HCT116 (cell line): ENCODE measurements at regions not wholly inside any gene's neighbourhood (a gene's known extent, or its start where the extent isn't known, plus 50 kb on each side); places are given as distances from the start of the nearest gene placed in this dataset.

Experiments used
- ATAC-seq: fragments of 200-7000 bp; cut with Tn5 transposase; 2 replicates; pipeline ENCODE4 v1.9.1; 2020; ENCODE audit warnings: mild to moderate bottlenecking, moderate library complexity
- BruUV-seq: library from RNA; stranded (reverse); fragments of 400-500 nt; replicated peaks from 2 replicates; lab custom pipeline; 2021; lab: Mats Ljungman, UMichigan
- CTCF ChIA-PET: fragments of 300-600 bp; sonication (Branson Sonifier 250); formaldehyde crosslinking; loops from one replicate; lab custom pipeline; 2021; ENCODE audit warnings: antibody characterized with exemption; lab: Charles Lee
- POLR2A ChIA-PET: fragments of 300-600, 350-600 bp; sonication (Branson Sonifier 250); formaldehyde crosslinking; loops from one replicate; lab custom pipeline; 2021; ENCODE audit warnings: antibody characterized with exemption; lab: Charles Lee
- RAD21 ChIA-PET, 2 experiments: fragments of 300-600 bp; sonication (Branson Sonifier 250); formaldehyde crosslinking; loops; one replicate each; lab custom pipeline; 2023; ENCODE audit warnings: low total read pairs in 2 of 2; ENCODE audit not compliant: uncharacterized antibody in 2 of 2, unreplicated experiment in 2 of 2, low non-redundant PET in 1 of 2; lab: Charles Lee
- DNase-seq: peaks from one replicate; pipeline ENCODE4 v3.0.0-alpha.2; 2010; ENCODE audit warnings: low read depth, low spot score
- H2AFZ ChIP-seq: fragments of 200-600 bp; shearing (Covaris generic), sonication (generic); 2 replicates; pipeline ENCODE4 v1.6.1; 2017; ENCODE audit warnings: low read depth, mixed run types, mixed read lengths, antibody characterized with exemption, low read length; ENCODE audit not compliant: poor library complexity, severe bottlenecking
- H3K27ac ChIP-seq: 2 replicates; pipeline ENCODE4 v1.5.1; 2012; ENCODE audit warnings: low read depth, low read length
- H3K27me3 ChIP-seq: fragments of 200-600 bp; sonication (generic); 2 replicates; pipeline ENCODE4 v1.6.1; 2016; ENCODE audit warnings: mixed run types, low read length, mixed read lengths; ENCODE audit not compliant: insufficient read depth
- H3K36me3 ChIP-seq, 2 experiments: fragments of 200-500 bp in 1 of 2; fragments of 200-600 bp in 1 of 2; sonication (Bioruptor generic) in 1 of 2; sonication (generic) in 1 of 2; 2 replicates each; pipeline versions ENCODE4 v1.5.1 to v1.6.1; 2014 to 2016; ENCODE audit warnings: low read length in 2 of 2, inconsistent platforms in 1 of 2, mixed read lengths in 1 of 2, mixed run types in 1 of 2; ENCODE audit not compliant: insufficient read depth in 2 of 2, control insufficient read depth in 1 of 2
- H3K4me1 ChIP-seq, 2 experiments: fragments of 200-600 bp in 1 of 2; sonication (generic) in 1 of 2; 2 replicates each; pipeline versions ENCODE4 v1.5.1 to v1.6.1; 2012 to 2017; ENCODE audit warnings: low read length in 2 of 2, inconsistent platforms in 1 of 2, mild to moderate bottlenecking in 1 of 2, mixed read lengths in 1 of 2, mixed run types in 1 of 2, moderate library complexity in 1 of 2; ENCODE audit not compliant: insufficient read depth in 2 of 2, control insufficient read depth in 1 of 2
- H3K4me2 ChIP-seq: fragments of 200-600 bp; sonication (generic); 2 replicates; pipeline ENCODE4 v1.6.1; 2017; ENCODE audit warnings: mixed run types, low read length, mixed read lengths
- H3K4me3 ChIP-seq, 2 experiments: fragments of 200-600 bp in 1 of 2; sonication (generic) in 1 of 2; replicated peaks in 1 of 2; 2 replicates each; pipeline ENCODE4 v1.5.1; 2011 to 2016; ENCODE audit warnings: low read length in 2 of 2, control low read depth in 1 of 2, low read depth in 1 of 2, mild to moderate bottlenecking in 1 of 2, mixed read lengths in 1 of 2, mixed run types in 1 of 2
- H3K79me2 ChIP-seq: fragments of 200-600 bp; sonication (generic); 2 replicates; pipeline ENCODE4 v1.6.1; 2017; ENCODE audit warnings: mild to moderate bottlenecking, mixed run types, low read length, moderate library complexity, mixed read lengths; ENCODE audit not compliant: insufficient read depth
- H3K9ac ChIP-seq: fragments of 200-600 bp; sonication (generic); 2 replicates; pipeline ENCODE4 v1.6.1; 2016; ENCODE audit warnings: low read length, mixed read lengths
- H3K9me2 ChIP-seq: fragments of 200-600 bp; sonication (generic), shearing (Covaris generic); 2 replicates; pipeline ENCODE4 v1.6.1; 2017; ENCODE audit warnings: mixed run types, mild to moderate bottlenecking, moderate library complexity; ENCODE audit not compliant: insufficient read depth
- H3K9me3 ChIP-seq, 2 experiments: fragments of 200-500 bp in 1 of 2; fragments of 200-600 bp in 1 of 2; sonication (Bioruptor generic) in 1 of 2; sonication (generic) in 1 of 2; 2 replicates each; pipeline ENCODE4 v1.6.1; 2014 to 2017; ENCODE audit warnings: low read length in 2 of 2, mixed read lengths in 2 of 2, inconsistent platforms in 1 of 2, low read depth in 1 of 2, mild to moderate bottlenecking in 1 of 2, mixed run types in 1 of 2, moderate library complexity in 1 of 2; ENCODE audit not compliant: control insufficient read depth in 1 of 2, insufficient read depth in 1 of 2
- H4K20me1 ChIP-seq: fragments of 200-600 bp; sonication (generic), shearing (Covaris generic); 2 replicates; pipeline ENCODE4 v1.6.1; 2017; ENCODE audit warnings: mixed run types, mild to moderate bottlenecking, moderate library complexity; ENCODE audit not compliant: insufficient read depth
- CTCF ChIP-seq, 3 experiments: fragments of 200-600 bp in 1 of 3; sonication (generic) in 1 of 3; IDR thresholded peaks in 2 of 3; conservative IDR thresholded peaks in 1 of 3; 2 replicates each; pipeline ENCODE4 v1.5.1; 2012 to 2017; ENCODE audit warnings: low read depth in 2 of 3, low read length in 2 of 3, antibody characterized with exemption in 1 of 3, borderline replicate concordance in 1 of 3, control low read depth in 1 of 3, mild to moderate bottlenecking in 1 of 3, mixed read lengths in 1 of 3, mixed run types in 1 of 3, moderate library complexity in 1 of 3; ENCODE audit not compliant: insufficient read depth in 1 of 3
- EGR1 ChIP-seq: IDR thresholded peaks from 2 replicates; pipeline ENCODE4 v1.6.1; 2012; ENCODE audit warnings: low read depth
- FOSL1 ChIP-seq: IDR thresholded peaks from 2 replicates; pipeline ENCODE4 v1.6.1; 2012; ENCODE audit warnings: low read depth
- POLR2AphosphoS5 ChIP-seq: IDR thresholded peaks from 2 replicates; pipeline ENCODE4 v1.6.1; 2011; ENCODE audit warnings: mild to moderate bottlenecking, low read depth, low read length, moderate library complexity
- RAD21 ChIP-seq: IDR thresholded peaks from 2 replicates; pipeline ENCODE4 v1.6.1; 2012; ENCODE audit warnings: low read depth, mild to moderate bottlenecking
- REST ChIP-seq: IDR thresholded peaks from 2 replicates; pipeline ENCODE4 v1.6.1; 2012; ENCODE audit warnings: low read depth
- SIN3A ChIP-seq: IDR thresholded peaks from 2 replicates; pipeline ENCODE4 v1.6.1; 2012; ENCODE audit warnings: low read depth
- TCF7L2 ChIP-seq: IDR thresholded peaks from 2 replicates; pipeline ENCODE4 v1.7.0; 2011; ENCODE audit warnings: borderline replicate concordance, inconsistent platforms; ENCODE audit not compliant: insufficient read depth, insufficient read length; ENCODE audit errors: extremely low read depth
- ZBTB33 ChIP-seq: IDR thresholded peaks from 2 replicates; pipeline ENCODE4 v1.6.1; 2011; ENCODE audit warnings: mild to moderate bottlenecking, low read length, moderate library complexity; ENCODE audit not compliant: insufficient replicate concordance; ENCODE audit errors: extremely low read depth
- ZFX ChIP-seq: fragments of 450-650 bp; IDR thresholded peaks from 2 replicates; pipeline ENCODE4 v1.6.1; 2017
- ZNF274 ChIP-seq: fragments of 200-500 bp; sonication (Bioruptor generic); IDR thresholded peaks from 2 replicates; pipeline ENCODE4 v1.6.1; 2014; ENCODE audit warnings: mild to moderate bottlenecking, low read depth, low read length, inconsistent platforms
- intact Hi-C: fragments of 100-400 bp; cut with micrococcal nuclease; formaldehyde crosslinking; loops from 2 replicates; pipeline ENCODE4 v1.10.0; 2022

GRCh38 chr2:212901604-212902275 is 249.7 kb downstream of the IKZF2 start:
- ChIA-PET CTCF (no interaction called here), RAD21 (no interaction called here), POLR2A (no interaction called here)
- DNase-seq (no peak), ATAC-seq (no peak)
- Histone ChIP-seq H3K4me2 (no peak overlapping the region), H3K36me3 (no peaks in the 10 kb centered on the region), H3K9ac (no peak overlapping the region), H2AFZ (no peak overlapping the region), H3K27ac (no peak overlapping the region), H3K9me2 (no peaks in the 10 kb centered on the region), H3K9me3 (no peaks in the 10 kb centered on the region), H4K20me1 (no peaks in the 10 kb centered on the region), H3K4me1 (0 out of 4 replicates have a peak, but pooled peaks cover 0 to 4% of the 10 kb centered on the region in 2 experiments), H3K79me2 (no peaks in the 10 kb centered on the region), H3K27me3 (no peaks in the 10 kb centered on the region), H3K4me3 (no peak overlapping the region)
- TF ChIP-seq ZNF274 (no peak), EGR1 (no peak), ZFX (no peak), TCF7L2 (no peak), FOSL1 (no peak), RAD21 (no peak), POLR2AphosphoS5 (no peak), REST (no peak), ZBTB33 (no peak), SIN3A (no peak), CTCF (IDR thresholded peaks at IDR 0.05 in 2 of 3, conservative IDR thresholded peaks at IDR 0.05 in 1 of 3; ENCODE audit: borderline replicate concordance in 1 of 3, insufficient read depth in 1 of 3, low read depth in 2 of 3, low read length in 2 of 3) (no peak)
- no TSS peak for BruUV-seq
- intact Hi-C loops = no loop called here
